Astrocyte of the spinal cord (primary cell): ENCODE measurements at regions not wholly inside any gene's neighbourhood (a gene's known extent, or its start where the extent isn't known, plus 50 kb on each side); places are given as distances from the start of the nearest gene placed in this dataset.

Experiments
- DNase-seq: peaks from one replicate; pipeline ENCODE4 v3.0.0; 2011; ENCODE audit warnings: low read depth, low spot score
- H3K4me3 ChIP-seq: 2 replicates; pipeline ENCODE4 v1.5.1; 2011; ENCODE audit warnings: low read depth, mild to moderate bottlenecking, low read length, moderate library complexity
- in situ Hi-C: cut with HindIII; loops from 2 replicates; pipeline ENCODE4 v1.10.0; 2017; ENCODE audit warnings: low sequenced_read_pairs
- TF ChIP-seq, protein P1 (sequence below): IDR thresholded peaks from 2 replicates; pipeline ENCODE4 v1.5.1; 2012; ENCODE audit warnings: low read depth, mild to moderate bottlenecking, low read length, inconsistent platforms

DNA sequence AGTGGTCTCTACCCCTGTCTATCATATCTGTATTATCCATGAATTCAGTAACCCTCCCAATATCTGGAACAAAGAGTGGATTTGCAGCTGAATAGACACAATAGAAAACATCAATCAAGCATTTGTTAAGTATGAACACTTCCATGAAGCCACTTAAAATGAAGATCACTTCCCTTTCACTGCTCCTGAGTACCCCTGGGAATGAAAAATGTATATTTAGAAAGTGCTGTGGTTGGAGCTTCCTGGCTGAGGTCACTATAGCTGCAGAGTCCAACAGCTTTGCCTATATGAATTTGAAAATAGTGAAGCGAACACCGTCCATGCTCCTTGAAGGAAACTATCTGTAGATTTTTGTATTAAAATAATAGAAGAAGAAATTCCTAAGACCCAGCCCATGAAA, 227.0 kb downstream of the DTHD1 start:
- no peak overlapping the region for H3K4me3 ChIP-seq
- DNase-seq = no peak
- TF ChIP-seq, protein P1, sequence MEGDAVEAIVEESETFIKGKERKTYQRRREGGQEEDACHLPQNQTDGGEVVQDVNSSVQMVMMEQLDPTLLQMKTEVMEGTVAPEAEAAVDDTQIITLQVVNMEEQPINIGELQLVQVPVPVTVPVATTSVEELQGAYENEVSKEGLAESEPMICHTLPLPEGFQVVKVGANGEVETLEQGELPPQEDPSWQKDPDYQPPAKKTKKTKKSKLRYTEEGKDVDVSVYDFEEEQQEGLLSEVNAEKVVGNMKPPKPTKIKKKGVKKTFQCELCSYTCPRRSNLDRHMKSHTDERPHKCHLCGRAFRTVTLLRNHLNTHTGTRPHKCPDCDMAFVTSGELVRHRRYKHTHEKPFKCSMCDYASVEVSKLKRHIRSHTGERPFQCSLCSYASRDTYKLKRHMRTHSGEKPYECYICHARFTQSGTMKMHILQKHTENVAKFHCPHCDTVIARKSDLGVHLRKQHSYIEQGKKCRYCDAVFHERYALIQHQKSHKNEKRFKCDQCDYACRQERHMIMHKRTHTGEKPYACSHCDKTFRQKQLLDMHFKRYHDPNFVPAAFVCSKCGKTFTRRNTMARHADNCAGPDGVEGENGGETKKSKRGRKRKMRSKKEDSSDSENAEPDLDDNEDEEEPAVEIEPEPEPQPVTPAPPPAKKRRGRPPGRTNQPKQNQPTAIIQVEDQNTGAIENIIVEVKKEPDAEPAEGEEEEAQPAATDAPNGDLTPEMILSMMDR = no peak
- in situ Hi-C loops = no loop called here

DNA sequence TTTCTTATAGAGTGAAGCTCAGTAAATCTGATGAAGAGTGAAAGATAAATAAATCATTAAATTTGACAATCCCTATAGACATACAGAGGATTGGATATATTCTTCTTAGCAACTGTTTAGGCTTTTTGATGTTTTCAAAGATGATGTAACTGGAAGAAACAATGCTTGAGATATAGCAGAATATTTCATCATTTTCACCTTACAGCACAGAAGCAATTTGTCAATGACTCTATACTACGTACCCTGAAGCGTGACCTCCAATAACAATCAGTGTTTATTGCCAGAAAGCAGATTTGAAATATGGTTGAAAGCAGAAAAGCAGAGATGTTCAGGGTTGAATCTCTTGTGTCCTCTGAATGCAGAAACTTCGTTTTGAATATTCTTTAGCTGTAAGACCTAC, 228.4 kb downstream of the DTHD1 start:
- TF ChIP-seq, protein P1 = no peak
- DNase-seq = no peak
- no peak overlapping the region for H3K4me3 ChIP-seq
- in situ Hi-C loops = no loop called here

DNA sequence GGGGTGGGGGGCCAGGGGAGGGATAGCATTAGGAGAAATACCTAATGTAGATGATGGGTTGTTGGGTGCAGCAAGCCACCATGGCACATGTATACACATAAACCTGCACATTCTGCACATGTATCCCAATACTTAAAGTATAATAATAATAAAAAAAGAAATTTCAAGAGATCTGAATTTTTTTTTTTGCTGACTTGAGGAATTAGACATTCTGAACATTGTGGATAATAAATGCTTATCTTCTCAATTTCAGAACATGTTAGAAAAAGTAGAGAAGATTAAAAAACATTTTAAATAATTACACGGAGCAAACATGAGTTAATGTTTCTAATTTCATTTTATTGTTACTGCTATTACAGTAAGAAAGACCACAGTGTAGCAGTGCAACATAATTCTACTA, 230.4 kb downstream of the DTHD1 start:
- in situ Hi-C loops = no loop called here
- DNase-seq = no peak
- no peak overlapping the region for H3K4me3 ChIP-seq
- TF ChIP-seq, protein P1 = no peak

DNA sequence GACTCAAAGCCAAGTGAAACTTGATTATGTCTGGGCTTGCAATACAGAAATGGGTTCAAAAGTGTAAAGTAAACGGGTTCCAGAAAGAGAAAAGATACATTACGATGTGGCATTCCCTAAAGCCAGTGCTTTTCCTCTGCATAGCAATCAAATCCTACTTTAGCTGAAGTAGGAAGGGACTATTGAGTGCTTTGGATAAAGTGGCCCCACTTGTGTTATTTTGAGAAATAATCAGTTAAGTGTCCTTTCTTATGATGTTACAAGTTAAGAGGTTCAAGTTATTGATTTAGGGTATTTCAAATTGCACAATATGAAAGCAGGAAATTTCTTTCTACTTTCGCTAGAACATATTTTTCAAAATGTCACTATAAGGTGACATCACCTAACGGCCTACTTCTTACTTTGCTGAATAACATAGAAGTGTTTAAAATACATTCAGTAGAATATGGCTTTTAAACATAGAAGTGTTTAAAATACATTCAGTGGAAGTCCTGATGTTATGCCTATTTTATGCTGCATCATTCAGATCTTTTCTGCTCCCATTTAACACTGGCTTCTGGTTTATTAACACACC, 235.2 kb downstream of the DTHD1 start:
- H3K4me3 ChIP-seq = no peak overlapping the region
- DNase-seq = no peak
- TF ChIP-seq, protein P1 = no peak
- in situ Hi-C loops = no loop called here

DNA sequence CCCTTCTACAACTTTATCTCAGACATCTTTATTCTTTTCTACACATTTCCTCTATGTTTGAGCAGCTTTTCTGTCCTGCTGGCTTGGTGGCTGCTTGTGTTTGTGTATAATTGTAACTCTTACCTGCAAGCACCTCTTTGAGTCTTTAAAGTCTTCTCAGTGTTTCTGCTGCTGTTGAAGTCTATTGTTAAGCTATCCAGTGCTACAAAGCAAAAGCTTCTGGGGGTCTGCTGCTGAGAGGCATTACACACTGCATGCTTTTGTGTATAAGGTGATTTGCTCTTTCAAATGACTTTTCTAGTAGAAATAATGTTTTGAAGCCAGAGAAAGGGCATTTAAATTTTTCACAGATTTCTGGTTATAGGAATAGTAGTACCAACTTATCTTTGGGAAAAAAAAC, 241.8 kb downstream of the DTHD1 start:
- DNase-seq = no peak
- no peak overlapping the region for H3K4me3 ChIP-seq
- TF ChIP-seq, protein P1 = no peak
- in situ Hi-C loops = no loop called here

DNA sequence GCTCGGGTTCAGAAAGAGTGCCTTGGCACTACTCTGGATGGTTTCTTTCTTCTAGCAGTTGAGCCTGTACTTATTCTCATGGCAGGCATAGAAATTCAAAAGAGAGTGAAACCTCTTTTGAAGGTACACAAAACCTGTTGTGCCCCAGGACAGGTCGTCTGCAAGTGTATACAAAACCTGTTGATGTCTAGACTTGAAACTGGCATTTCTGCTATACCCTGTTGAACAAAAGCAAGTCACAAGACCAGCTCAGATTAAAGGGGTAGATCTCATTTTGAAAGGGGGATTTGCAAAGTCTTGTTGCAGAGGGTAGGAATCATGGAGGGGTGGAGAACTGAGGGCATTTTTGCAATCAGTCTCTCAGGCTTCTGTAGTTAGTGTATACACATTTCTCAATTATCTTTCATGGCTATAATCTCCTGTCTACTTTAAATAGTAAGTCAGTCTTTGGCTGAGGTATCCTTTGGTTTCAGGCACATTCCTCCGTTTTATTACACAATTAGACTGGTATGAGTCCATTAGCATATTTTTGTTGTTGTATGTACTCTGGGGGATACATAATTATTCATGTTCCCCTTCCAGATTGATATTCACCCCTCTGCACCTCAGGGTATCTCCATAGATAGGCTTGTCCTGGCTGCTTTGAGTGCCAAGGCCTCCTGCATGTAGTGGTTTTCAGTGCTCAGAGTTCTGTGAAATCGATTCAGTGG, 251.4 kb downstream of the DTHD1 start:
- DNase-seq = no peak
- TF ChIP-seq, protein P1 = no peak
- in situ Hi-C loops = no loop called here
- H3K4me3 ChIP-seq = no peak overlapping the region

DNA sequence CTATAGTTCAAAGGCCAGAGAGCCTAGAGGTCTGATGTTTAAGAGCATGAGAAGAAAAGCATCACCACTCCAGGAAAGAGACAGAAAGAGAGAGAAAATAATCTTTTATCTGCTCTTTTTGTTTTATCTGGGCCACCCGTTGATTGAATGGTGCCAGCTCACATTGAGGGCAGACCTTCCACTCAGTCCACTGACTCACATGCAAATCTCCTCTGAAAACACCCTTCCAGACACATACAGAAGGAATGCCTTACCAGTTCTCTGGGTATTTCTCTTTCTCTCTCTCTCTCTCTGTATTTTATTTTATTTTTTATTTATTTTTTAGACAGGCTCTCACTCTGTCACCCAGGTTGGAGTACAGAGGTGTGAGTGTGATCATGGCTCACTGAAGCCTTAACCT, 252.5 kb downstream of the DTHD1 start:
- H3K4me3 ChIP-seq = no peak overlapping the region
- no peak for DNase-seq
- TF ChIP-seq, protein P1 = no peak
- in situ Hi-C loops = no loop called here
